HS-5 (cell line): ENCODE measurements at regions not wholly inside any gene's neighbourhood (a gene's known extent, or its start where the extent isn't known, plus 50 kb on each side); places are given as distances from the start of the nearest gene placed in this dataset.

Source experiments
- DNase-seq: peaks from one replicate; pipeline ENCODE4 v3.0.0-alpha.2; 2012; ENCODE audit warnings: low read depth

GRCh38 chr2:79355569-79355968, 157.3 kb upstream of the CTNNA2 start:
- DNase-seq = no peak

DNA sequence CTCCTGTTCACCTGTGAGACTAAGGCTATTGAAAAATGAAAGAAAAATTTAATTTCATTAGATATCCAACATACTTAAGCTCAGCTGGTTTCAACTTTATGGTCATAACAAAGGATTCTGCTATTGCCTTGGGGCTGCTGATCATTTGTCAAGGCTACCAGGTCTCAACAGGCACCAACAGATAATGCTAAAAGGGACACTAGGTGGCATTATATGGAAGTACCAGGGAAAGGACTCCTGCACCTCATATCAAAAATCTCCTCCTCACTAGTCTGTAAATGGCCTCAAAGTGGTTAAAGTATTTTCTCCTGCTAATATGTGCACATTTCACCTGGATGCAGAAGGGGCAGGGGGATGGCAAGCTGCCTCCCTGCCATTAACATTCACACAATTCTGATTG, 167.9 kb upstream of the REG3A start:
- no peak for DNase-seq

DNA sequence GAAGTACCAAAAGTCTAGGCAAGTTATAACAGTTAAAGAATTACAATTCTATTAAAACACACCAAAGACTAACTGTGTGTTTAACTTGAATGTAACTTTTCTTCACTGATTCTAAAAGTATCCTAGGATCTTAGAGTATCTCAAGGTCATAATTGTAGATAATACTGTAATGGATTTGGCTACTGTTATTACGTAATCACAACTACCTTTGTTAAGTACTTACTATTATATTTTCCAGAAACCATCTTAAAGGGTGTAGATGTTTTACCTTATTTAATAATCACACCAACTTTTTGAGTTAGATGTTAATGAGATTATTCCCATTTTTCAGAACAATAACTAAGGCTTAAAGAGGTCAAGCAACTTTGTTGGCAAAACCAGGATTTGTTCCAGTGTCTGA, 161.3 kb upstream of the REG3A start:
- no peak for DNase-seq

GRCh38 chr2:79294994-79295393, 135.4 kb upstream of the REG3A start:
- no peak for DNase-seq

GRCh38 chr2:79292958-79293315, 133.4 kb upstream of the REG3A start:
- no peak for DNase-seq

DNA sequence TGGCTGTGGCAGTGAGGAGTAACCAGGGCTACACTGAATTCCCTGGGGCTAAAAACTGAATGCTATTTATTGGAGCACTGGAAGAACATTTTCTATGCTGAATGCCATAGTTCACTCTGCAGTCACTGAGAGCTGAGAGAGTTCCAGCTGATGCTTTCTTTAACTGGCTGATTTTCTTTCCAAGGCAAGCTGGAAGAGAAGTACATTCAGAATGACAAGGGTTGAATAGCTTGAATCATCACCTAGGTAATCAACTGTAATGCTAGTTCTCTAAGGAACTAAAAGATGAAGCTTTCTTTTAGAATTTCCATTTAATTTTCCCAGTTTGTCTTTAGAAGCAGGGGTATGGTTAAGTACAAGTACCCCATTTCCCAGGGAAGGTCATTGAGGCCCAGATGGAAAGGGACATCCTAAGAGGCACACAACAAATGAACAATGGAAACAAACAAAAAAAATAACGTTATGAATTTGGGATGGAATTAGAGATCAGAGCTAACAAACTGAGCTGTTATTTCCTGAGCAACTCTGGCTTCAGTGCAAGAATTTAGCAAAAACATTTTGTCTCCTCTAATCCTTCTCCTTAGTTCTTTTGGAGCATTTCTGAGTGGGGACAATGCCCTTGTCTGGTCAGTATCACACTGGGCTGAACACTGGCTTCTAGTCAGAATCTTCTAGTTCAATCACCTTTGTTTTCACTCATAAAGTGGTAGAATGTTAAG, 132.8 kb upstream of the REG3A start:
- no peak for DNase-seq

- no peak for DNase-seq
Measured at GRCh38 chr2:79275863-79276262, 116.3 kb upstream of the REG3A start.

DNA sequence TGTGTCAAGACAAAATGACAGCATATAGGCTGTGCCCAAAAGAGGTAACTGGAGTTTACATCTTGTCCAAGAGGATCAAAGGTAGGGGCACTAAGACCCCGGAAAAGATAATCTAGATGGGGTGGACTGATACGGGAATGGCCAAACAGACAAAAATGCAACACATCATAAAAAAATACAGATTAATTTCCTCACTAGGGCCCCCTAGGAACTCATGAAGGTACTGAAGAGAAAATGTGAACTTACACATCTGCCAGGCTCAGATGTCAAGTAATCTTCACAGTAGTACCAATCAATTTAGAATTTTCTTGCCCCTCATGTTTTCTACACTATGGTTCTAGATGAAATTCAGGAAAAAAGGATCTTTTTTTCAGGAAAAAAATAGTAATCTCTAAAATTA, 115.6 kb upstream of the REG3A start:
- no peak for DNase-seq

DNA sequence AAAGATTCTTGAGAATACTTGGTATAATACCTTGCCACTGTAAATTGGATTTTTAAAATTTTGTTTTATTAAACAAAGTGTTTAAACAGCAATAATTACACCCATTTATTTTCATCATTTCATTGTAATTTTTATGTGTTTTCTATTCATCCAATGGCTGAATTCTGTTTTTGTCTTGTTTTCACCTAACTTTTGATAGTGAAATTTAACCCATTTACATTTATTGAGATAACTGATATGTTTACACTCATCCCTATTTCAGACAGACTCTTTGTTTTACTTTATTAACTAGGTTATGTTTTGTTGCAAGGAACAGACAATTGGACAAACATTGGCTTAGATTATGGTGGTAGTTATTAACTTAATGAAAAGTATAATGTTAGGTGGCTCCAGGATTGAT, 113.1 kb upstream of the REG3A start:
- DNase-seq = no peak

- no peak for DNase-seq
Measured at GRCh38 chr2:79271456-79271855, 111.9 kb upstream of the REG3A start.

- no peak for DNase-seq
Measured at GRCh38 chr2:79260848-79261247, 101.3 kb upstream of the REG3A start.

- no peak for DNase-seq
Measured at GRCh38 chr2:79259959-79260358, 100.4 kb upstream of the REG3A start.

DNA sequence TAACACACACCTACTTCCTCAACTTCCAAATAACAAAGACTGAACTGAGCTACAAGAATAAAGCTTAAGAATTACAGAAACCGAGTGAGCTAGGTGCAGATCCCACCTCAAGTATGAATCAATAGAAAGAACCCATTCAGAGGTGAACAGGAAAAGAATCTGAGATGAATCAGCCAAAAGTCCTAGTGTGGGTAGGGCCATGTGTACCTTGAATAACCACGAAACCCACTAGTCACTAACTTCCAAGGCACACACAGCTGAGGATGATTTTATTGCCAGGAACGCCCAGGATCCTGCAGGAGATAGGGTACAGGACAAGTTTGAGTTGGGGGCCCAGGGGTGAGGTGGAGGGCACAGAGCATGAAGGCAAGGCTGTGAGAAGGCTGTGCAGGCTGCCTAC, 99.7 kb upstream of the REG3A start:
- no peak for DNase-seq

GRCh38 chr2:79253243-79253774, 93.8 kb upstream of the REG3A start:
- DNase-seq = no peak

DNA sequence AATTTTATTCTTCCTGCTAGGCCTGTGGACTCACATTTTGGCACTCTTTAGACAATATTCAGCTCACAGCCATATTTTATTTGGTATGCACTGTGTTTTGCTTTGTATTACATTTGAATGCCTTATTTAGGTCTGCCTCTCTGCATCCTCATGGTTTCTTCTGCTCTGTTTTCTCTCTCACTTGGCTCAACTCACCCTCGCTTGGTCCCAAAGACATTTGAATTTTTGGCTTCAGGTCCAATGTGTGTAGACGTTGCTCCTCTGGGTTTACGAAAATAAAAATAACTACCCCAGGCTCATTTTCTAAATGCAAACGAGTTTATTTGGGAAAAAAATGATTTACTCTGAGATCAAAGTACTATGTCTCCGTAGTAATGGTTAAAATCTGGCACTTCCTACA, 91.1 kb upstream of the REG3A start:
- no peak for DNase-seq

DNA sequence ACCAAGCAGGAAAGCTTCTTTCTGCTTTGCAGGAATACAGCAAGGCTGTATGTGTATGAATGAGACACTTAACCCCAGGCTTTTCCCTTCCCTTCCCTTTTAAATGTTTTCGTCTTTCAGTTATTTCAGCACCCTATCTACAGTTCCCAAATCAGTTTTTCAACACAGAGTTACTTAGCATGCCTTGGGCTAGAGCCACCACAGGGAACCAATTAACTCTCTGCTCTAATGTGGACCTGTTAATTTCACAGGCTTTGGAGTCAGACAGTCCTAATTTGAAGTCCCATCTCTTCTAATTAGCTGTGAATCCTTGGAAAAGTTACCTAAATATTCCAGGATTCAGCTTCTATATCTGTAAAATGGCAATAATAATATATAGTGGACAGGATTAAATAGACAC, 89.2 kb upstream of the REG3A start:
- DNase-seq = no peak

DNA sequence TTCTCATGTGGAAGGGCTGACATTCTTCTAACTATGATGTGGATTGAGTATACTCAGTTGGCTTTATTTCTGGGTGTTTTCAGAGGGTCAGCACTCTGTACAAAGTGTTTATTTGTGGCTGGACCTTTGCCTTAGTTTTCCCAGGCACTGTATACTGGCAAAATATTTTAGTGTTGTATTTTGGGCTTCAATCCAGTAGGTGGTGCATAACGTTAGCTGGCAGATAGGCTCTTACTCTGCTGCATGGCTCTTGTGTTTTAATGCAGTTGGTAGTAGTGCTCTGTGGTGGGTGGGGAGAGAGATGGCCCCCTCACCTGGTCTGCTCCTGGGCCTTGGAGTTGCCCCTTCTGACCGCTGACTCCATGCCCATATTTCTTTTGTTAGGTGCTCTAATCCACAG, 75.6 kb upstream of the REG3A start:
- no peak for DNase-seq

- DNase-seq = no peak
Measured at GRCh38 chr2:79223539-79223938, 64.0 kb upstream of the REG3A start.

GRCh38 chr2:79219383-79219988, 59.9 kb upstream of the REG3A start:
- peak; percentile 10 for DNase-seq

DNA sequence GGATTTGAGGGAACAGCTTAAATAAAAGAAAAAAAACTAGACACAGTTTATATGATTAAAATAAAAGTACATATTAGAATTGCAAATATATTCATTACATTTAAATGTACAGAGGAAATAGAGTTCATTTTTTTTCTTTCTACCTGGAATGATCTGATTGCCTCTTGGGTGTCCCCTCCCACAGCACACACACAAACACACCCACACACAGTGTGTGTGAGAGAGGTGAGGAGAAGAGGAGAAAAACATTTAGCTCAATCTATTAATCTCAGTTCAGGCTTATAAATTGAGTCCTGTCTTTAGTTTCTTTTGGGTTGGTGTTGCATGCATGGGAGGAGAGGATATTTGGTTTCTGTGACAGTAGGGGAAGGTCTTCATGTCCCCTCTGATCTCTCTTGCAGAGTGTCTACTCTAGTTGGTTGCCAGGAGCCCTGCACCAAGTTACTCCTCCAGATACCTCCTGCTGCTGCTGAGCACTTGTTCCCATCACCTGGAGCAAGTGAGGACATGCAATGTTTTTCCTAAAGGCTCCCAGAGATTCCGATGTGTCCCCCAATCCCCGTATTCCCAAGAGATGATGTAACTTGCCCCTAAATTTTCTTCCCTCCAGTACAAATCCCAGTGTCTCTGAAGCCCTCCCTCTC, 50.8 kb upstream of the REG3A start:
- no peak for DNase-seq
